Activated T-helper 1 cell treated with anti-CD3 and anti-CD28 coated beads, Interleukin-12 subunit alpha, Interleukin-12 subunit beta, Interleukin-2, Interleukin-4 antibody, amounts not matched to agents 30 ng/mL and 10 ng/mL and 1 ng/mL, durations not matched to agents 14 hours and 24 hours and 36 hours (primary cell): ENCODE measurements at regions not wholly inside any gene's neighbourhood (a gene's known extent, or its start where the extent isn't known, plus 50 kb on each side); places are given as distances from the start of the nearest gene placed in this dataset.

Experiments
- DNase-seq: peaks from one replicate; pipeline ENCODE4 v3.0.0; 2021; ENCODE audit warnings: low spot score
- H3K27ac Mint-ChIP-seq: one replicate; pipeline ENCODE4 v1.8.0; 2021; ENCODE audit warnings: mild to moderate bottlenecking, mixed read lengths
- H3K27me3 Mint-ChIP-seq: one replicate; pipeline ENCODE4 v1.8.0; 2022; ENCODE audit warnings: mild to moderate bottlenecking, moderate library complexity, mixed read lengths; ENCODE audit not compliant: insufficient read depth
- H3K36me3 Mint-ChIP-seq: one replicate; pipeline ENCODE4 v1.8.0; 2021; ENCODE audit warnings: low read depth, mixed read lengths
- H3K4me1 Mint-ChIP-seq: one replicate; pipeline ENCODE4 v1.8.0; 2021; ENCODE audit warnings: low read depth, mixed read lengths
- H3K4me3 Mint-ChIP-seq: one replicate; pipeline ENCODE4 v1.8.0; 2021; ENCODE audit warnings: mild to moderate bottlenecking, moderate library complexity, mixed read lengths
- H3K9me3 Mint-ChIP-seq: one replicate; pipeline ENCODE4 v1.8.0; 2021; ENCODE audit warnings: mixed read lengths
- intact Hi-C: fragments of 100-400 bp; cut with micrococcal nuclease; formaldehyde crosslinking; loops from one replicate; pipeline ENCODE4 v1.15.1; 2024

- Mint-ChIP-seq H3K4me1 (no peaks in the 10 kb centered on the region), H3K36me3 (no peaks in the 10 kb centered on the region), H3K27ac (no peak overlapping the region), H3K27me3 (peaks cover 4% of the 10 kb centered on the region), H3K4me3 (no peak overlapping the region), H3K9me3 (peaks cover 12% of the 10 kb centered on the region)
- intact Hi-C loops = no loop called here
- DNase-seq = no peak
These were observed 1495.9 kb downstream of the BRD1 start for GRCh38 chr22:48331691-48332220.

GRCh38 chr22:48331266-48331665 lies 1496.4 kb downstream of the BRD1 start:
- no peak for DNase-seq
- Mint-ChIP-seq H3K9me3 (peaks cover 12% of the 10 kb centered on the region), H3K27me3 (peaks cover 4% of the 10 kb centered on the region), H3K4me1 (no peaks in the 10 kb centered on the region), H3K4me3 (no peak overlapping the region), H3K27ac (no peak overlapping the region), H3K36me3 (no peaks in the 10 kb centered on the region)
- intact Hi-C loops = no loop called here

- H3K9me3 Mint-ChIP-seq = peaks cover 12% of the 10 kb centered on the region
- H3K4me3 Mint-ChIP-seq = no peak overlapping the region
- H3K27me3 Mint-ChIP-seq = peaks cover 4% of the 10 kb centered on the region
- intact Hi-C loops = no loop called here
- no peaks in the 10 kb centered on the region for H3K4me1 Mint-ChIP-seq
- no peaks in the 10 kb centered on the region for H3K36me3 Mint-ChIP-seq
- no peak for DNase-seq
- no peak overlapping the region for H3K27ac Mint-ChIP-seq
These were observed 1500.0 kb downstream of the BRD1 start for GRCh38 chr22:48327721-48328120.

GRCh38 chr22:48323746-48324145 lies 1503.9 kb downstream of the BRD1 start:
- DNase-seq = no peak
- Mint-ChIP-seq H3K4me3 (no peak overlapping the region), H3K4me1 (no peaks in the 10 kb centered on the region), H3K27ac (no peak overlapping the region), H3K9me3 (peaks cover 7% of the 10 kb centered on the region), H3K27me3 (peaks cover 4% of the 10 kb centered on the region), H3K36me3 (no peaks in the 10 kb centered on the region)
- intact Hi-C loops = no loop called here

- no peaks in the 10 kb centered on the region for H3K36me3 Mint-ChIP-seq
- peaks cover under 1% of the 10 kb centered on the region for H3K9me3 Mint-ChIP-seq
- H3K27ac Mint-ChIP-seq = no peak overlapping the region
- intact Hi-C loops = no loop called here
- H3K4me3 Mint-ChIP-seq = no peak overlapping the region
- H3K4me1 Mint-ChIP-seq = no peaks in the 10 kb centered on the region
- peaks cover 3% of the 10 kb centered on the region for H3K27me3 Mint-ChIP-seq
- DNase-seq = no peak
These were observed 1504.8 kb downstream of the BRD1 start for GRCh38 chr22:48322907-48323306.

GRCh38 chr22:48321986-48322545 lies 1505.6 kb downstream of the BRD1 start:
- Mint-ChIP-seq H3K27ac (no peak overlapping the region), H3K27me3 (no peaks in the 10 kb centered on the region), H3K4me1 (no peaks in the 10 kb centered on the region), H3K4me3 (no peak overlapping the region), H3K9me3 (no peaks in the 10 kb centered on the region), H3K36me3 (no peaks in the 10 kb centered on the region)
- intact Hi-C loops = no loop called here
- DNase-seq = no peak

GRCh38 chr22:48320683-48321451 lies 1506.8 kb downstream of the BRD1 start:
- Mint-ChIP-seq H3K9me3 (no peaks in the 10 kb centered on the region), H3K27me3 (no peaks in the 10 kb centered on the region), H3K4me1 (no peaks in the 10 kb centered on the region), H3K27ac (no peak overlapping the region), H3K36me3 (no peaks in the 10 kb centered on the region), H3K4me3 (no peak overlapping the region)
- intact Hi-C loops = no loop called here
- no peak for DNase-seq

- Mint-ChIP-seq H3K27ac (no peak overlapping the region), H3K4me1 (no peaks in the 10 kb centered on the region), H3K4me3 (no peak overlapping the region), H3K9me3 (no peaks in the 10 kb centered on the region), H3K27me3 (no peaks in the 10 kb centered on the region), H3K36me3 (no peaks in the 10 kb centered on the region)
- intact Hi-C loops = no loop called here
- no peak for DNase-seq
These were observed 1507.5 kb downstream of the BRD1 start for GRCh38 chr22:48320048-48320682.

- Mint-ChIP-seq H3K9me3 (no peaks in the 10 kb centered on the region), H3K36me3 (no peaks in the 10 kb centered on the region), H3K27ac (no peak overlapping the region), H3K4me3 (no peak overlapping the region), H3K27me3 (no peaks in the 10 kb centered on the region), H3K4me1 (no peaks in the 10 kb centered on the region)
- intact Hi-C loops = no loop called here
- no peak for DNase-seq
These were observed 1508.2 kb downstream of the BRD1 start for GRCh38 chr22:48319321-48320047.

- Mint-ChIP-seq H3K36me3 (no peaks in the 10 kb centered on the region), H3K9me3 (peaks cover 1% of the 10 kb centered on the region), H3K4me1 (no peaks in the 10 kb centered on the region), H3K4me3 (no peak overlapping the region), H3K27me3 (no peaks in the 10 kb centered on the region), H3K27ac (no peak overlapping the region)
- DNase-seq = no peak
- intact Hi-C loops = no loop called here
These were observed 1508.9 kb downstream of the BRD1 start for GRCh38 chr22:48318575-48319320.

- Mint-ChIP-seq H3K9me3 (peaks cover 6% of the 10 kb centered on the region), H3K27ac (no peak overlapping the region), H3K4me1 (no peaks in the 10 kb centered on the region), H3K27me3 (no peaks in the 10 kb centered on the region), H3K4me3 (no peak overlapping the region), H3K36me3 (no peaks in the 10 kb centered on the region)
- intact Hi-C loops = no loop called here
- no peak for DNase-seq
These were observed 1509.5 kb downstream of the BRD1 start for GRCh38 chr22:48318173-48318572.
